RWPE2 (cell line): ENCODE measurements at regions not wholly inside any gene's neighbourhood (a gene's known extent, or its start where the extent isn't known, plus 50 kb on each side); places are given as distances from the start of the nearest gene placed in this dataset.

Experiments used
- ATAC-seq: fragments of 200-7000 bp; cut with Tn5 transposase; 3 replicates; pipeline ENCODE4 v1.9.1; 2021; ENCODE audit warnings: low read depth
- DNase-seq: peaks from one replicate; pipeline ENCODE4 v3.0.0-alpha.2; 2020; ENCODE audit warnings: low spot score
- H3K27ac ChIP-seq: fragments of 450-650 bp; 2 replicates; pipeline ENCODE4 v1.5.1; 2017; ENCODE audit warnings: mild to moderate bottlenecking; ENCODE audit not compliant: poor library complexity, severe bottlenecking
- H3K27me3 ChIP-seq: fragments of 250-450 bp; sonication (Bioruptor Pico); 2 replicates; pipeline ENCODE4 v1.5.1; 2021; ENCODE audit warnings: mild to moderate bottlenecking, moderate library complexity; ENCODE audit not compliant: insufficient read depth, poor library complexity, severe bottlenecking
- H3K36me3 ChIP-seq: fragments of 250-450 bp; sonication (Bioruptor Pico); 2 replicates; pipeline ENCODE4 v1.5.1; 2020; ENCODE audit warnings: low read depth, mild to moderate bottlenecking, moderate library complexity
- H3K4me1 ChIP-seq: fragments of 250-450 bp; sonication (Bioruptor Pico); 2 replicates; pipeline ENCODE4 v1.5.1; 2021; ENCODE audit warnings: mild to moderate bottlenecking, moderate library complexity; ENCODE audit not compliant: insufficient read depth, poor library complexity, severe bottlenecking
- H3K4me3 ChIP-seq: fragments of 250-450 bp; sonication (Bioruptor Pico); 2 replicates; pipeline ENCODE4 v1.5.1; 2021; ENCODE audit warnings: mild to moderate bottlenecking, moderate library complexity; ENCODE audit not compliant: severe bottlenecking
- H3K9me3 ChIP-seq: fragments of 250-450 bp; sonication (Bioruptor Pico); 2 replicates; pipeline ENCODE4 v1.5.1; 2021; ENCODE audit warnings: mild to moderate bottlenecking, moderate library complexity; ENCODE audit not compliant: severe bottlenecking
- TF ChIP-seq, protein P1 (sequence below): fragments of 450-650 bp; IDR thresholded peaks from one replicate; pipeline ENCODE4 v1.5.1; 2017; ENCODE audit warnings: mild to moderate bottlenecking, moderate library complexity; ENCODE audit not compliant: poor library complexity, severe bottlenecking

DNA sequence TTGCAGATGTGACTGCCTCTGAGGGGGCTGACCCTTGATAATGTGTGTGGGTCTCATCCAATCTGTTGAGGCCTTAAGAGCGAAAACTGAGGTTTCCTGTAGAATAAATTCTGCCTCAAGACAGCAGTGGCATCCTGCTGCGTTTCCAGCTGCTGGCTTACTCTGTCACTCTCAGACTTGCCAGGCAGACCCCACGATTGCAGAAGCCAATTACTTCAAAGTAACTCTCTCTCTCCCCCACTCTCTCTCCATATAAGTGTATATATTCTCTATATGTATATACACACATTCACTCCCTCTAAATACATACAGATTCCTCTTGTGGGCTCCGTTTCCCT is 152.5 kb upstream of the ALKAL2 start:
- Histone ChIP-seq H3K4me3 (no peak overlapping the region), H3K27ac (no peak overlapping the region), H3K9me3 (peaks cover 2% of the 10 kb centered on the region), H3K27me3 (no peaks in the 10 kb centered on the region), H3K4me1 (no peaks in the 10 kb centered on the region), H3K36me3 (no peaks in the 10 kb centered on the region)
- TF ChIP-seq, protein P1, sequence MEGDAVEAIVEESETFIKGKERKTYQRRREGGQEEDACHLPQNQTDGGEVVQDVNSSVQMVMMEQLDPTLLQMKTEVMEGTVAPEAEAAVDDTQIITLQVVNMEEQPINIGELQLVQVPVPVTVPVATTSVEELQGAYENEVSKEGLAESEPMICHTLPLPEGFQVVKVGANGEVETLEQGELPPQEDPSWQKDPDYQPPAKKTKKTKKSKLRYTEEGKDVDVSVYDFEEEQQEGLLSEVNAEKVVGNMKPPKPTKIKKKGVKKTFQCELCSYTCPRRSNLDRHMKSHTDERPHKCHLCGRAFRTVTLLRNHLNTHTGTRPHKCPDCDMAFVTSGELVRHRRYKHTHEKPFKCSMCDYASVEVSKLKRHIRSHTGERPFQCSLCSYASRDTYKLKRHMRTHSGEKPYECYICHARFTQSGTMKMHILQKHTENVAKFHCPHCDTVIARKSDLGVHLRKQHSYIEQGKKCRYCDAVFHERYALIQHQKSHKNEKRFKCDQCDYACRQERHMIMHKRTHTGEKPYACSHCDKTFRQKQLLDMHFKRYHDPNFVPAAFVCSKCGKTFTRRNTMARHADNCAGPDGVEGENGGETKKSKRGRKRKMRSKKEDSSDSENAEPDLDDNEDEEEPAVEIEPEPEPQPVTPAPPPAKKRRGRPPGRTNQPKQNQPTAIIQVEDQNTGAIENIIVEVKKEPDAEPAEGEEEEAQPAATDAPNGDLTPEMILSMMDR, result no peak
- ATAC-seq (no peak), DNase-seq (no peak)

DNA sequence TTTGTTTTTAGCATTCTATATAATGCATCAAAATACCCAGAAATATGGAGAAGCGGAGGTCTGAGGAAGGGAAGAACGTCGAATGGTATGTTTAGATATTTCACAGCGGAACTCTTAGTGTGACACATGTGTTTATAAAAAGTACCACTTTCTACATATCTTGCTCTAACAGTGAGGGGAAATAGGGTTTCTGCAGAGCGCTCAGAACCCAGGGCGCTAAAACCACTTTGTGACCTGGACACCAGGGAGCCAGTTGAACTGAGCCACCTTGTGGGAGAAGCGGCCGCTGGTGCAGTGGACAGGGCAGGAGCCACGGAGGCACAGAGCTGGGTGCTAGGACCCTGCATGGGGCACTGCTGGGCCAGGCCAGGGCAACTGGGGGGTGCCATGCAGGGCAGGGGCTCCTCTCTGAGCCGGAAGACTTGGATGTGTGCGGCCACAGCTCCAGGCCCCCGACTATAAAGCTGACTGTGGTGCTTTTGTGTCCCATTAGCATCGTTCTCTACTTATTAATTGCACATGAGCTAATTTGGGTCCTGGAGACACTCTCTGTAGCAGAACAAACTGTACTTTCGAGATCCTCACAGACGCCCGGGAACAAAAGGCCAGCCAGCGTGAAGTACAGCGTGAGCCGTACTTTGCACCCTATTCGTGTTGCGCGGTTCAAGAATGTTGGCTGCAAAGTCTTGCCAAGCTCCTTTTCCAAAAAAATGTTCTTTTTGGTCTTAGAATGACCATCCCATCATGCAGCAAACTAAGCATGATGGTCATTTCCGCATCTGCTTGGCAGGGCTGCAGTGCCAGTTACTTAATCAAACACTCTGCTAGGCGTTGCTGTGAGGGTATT is 151.9 kb upstream of the ALKAL2 start:
- DNase-seq (no peak), ATAC-seq (no peak)
- H3K4me1 ChIP-seq, result no peaks in the 10 kb centered on the region
- no peaks in the 10 kb centered on the region for H3K36me3 ChIP-seq
- H3K4me3 ChIP-seq, result no peak overlapping the region
- TF ChIP-seq, protein P1, result no peak
- peaks cover 2% of the 10 kb centered on the region for H3K9me3 ChIP-seq
- H3K27me3 ChIP-seq, result no peaks in the 10 kb centered on the region
- H3K27ac ChIP-seq, result no peak overlapping the region

DNA sequence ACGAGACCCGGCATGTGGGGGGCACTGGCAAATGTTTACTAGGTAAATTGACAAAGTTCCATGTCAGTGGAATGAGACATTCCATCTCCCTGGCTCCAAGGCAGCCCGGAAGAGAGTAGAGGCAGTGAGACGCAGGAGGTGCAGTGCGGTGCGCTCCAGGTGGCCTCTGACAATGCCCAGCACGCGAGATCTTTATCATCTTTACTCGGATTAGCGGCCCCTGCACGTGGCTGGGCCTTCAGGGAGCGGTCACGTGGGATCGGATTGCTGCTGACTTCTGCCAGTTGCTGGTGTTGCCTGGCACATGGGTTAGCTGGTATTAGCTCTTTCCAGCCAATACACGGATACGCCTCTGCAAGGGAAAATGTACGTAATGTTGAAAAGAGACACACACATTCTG is 151.2 kb upstream of the ALKAL2 start:
- no peak for ATAC-seq
- Histone ChIP-seq H3K9me3 (peaks cover 2% of the 10 kb centered on the region), H3K27ac (no peak overlapping the region), H3K36me3 (no peaks in the 10 kb centered on the region), H3K4me3 (no peak overlapping the region), H3K4me1 (no peaks in the 10 kb centered on the region), H3K27me3 (no peaks in the 10 kb centered on the region)
- TF ChIP-seq, protein P1, result no peak
- DNase-seq, result no peak

GRCh38 chr2:437756-438393 is 150.0 kb upstream of the ALKAL2 start:
- ATAC-seq (peak; percentile 61; the same call in 1 of the 3 replicates), DNase-seq (no peak)
- no peaks in the 10 kb centered on the region for H3K4me1 ChIP-seq
- no peak overlapping the region for H3K27ac ChIP-seq
- peaks cover 2% of the 10 kb centered on the region for H3K9me3 ChIP-seq
- TF ChIP-seq, protein P1, result no peak
- no peaks in the 10 kb centered on the region for H3K36me3 ChIP-seq
- H3K4me3 ChIP-seq, result no peak overlapping the region
- no peaks in the 10 kb centered on the region for H3K27me3 ChIP-seq

GRCh38 chr2:437180-437579 is 149.3 kb upstream of the ALKAL2 start:
- DNase-seq (no peak), ATAC-seq (no peak)
- Histone ChIP-seq H3K4me1 (no peaks in the 10 kb centered on the region), H3K27me3 (no peaks in the 10 kb centered on the region), H3K27ac (no peak overlapping the region), H3K36me3 (no peaks in the 10 kb centered on the region), H3K4me3 (no peak overlapping the region), H3K9me3 (peaks cover 2% of the 10 kb centered on the region)
- TF ChIP-seq, protein P1, result no peak
